Peyer's patch (tissue), 4 donors: ENCODE measurements at regions not wholly inside any gene's neighbourhood (a gene's known extent, or its start where the extent isn't known, plus 50 kb on each side); places are given as distances from the start of the nearest gene placed in this dataset.

Experiments
- DNase-seq, 3 donors: peaks; one replicate each; pipeline ENCODE4 v3.0.0-alpha.2; 2017 to 2019
- H3K27ac ChIP-seq, 4 donors: fragments of 200-600 bp; sonication (generic); one replicate each; pipeline ENCODE4 v1.5.1; 2016 to 2019
- H3K27me3 ChIP-seq, 2 donors: fragments of 200-600 bp; sonication (generic); one replicate each; pipeline ENCODE4 v1.5.1; 2019
- H3K36me3 ChIP-seq, 3 donors: fragments of 200-600 bp; sonication (generic); one replicate each; pipeline ENCODE4 v1.5.1; 2016 to 2019
- H3K4me1 ChIP-seq, 4 donors: fragments of 200-600 bp; sonication (generic); one replicate each; pipeline ENCODE4 v1.5.1; 2016 to 2019
- H3K4me3 ChIP-seq, 4 donors: fragments of 200-600 bp; sonication (generic); 1 replicate in 3 of 4; 2 replicates in 1 of 4; pipeline ENCODE4 v1.5.1; 2016 to 2019; ENCODE audit warnings: mild to moderate bottlenecking in 1 of 4
- H3K9me3 ChIP-seq, 4 donors: fragments of 200-600 bp; sonication (generic); one replicate each; pipeline ENCODE4 v1.5.1; 2016 to 2019; ENCODE audit warnings: mild to moderate bottlenecking in 1 of 4
- POLR2A ChIP-seq, 2 donors: fragments of 450-650 bp; IDR thresholded peaks; one replicate each; pipeline ENCODE4 v1.5.1; 2017; ENCODE audit warnings: antibody characterized with exemption in 2 of 2, mild to moderate bottlenecking in 2 of 2, moderate library complexity in 2 of 2
- TF ChIP-seq, protein P1 (sequence below), 6 experiments: fragments of 450-650 bp in 4 of 6; fragments of 200-600 bp in 2 of 6; sonication (generic) in 1 of 6; IDR thresholded peaks; one replicate each; pipeline ENCODE4 v1.5.1; 2017 to 2019; ENCODE audit warnings: antibody characterized with exemption in 6 of 6, mild to moderate bottlenecking in 3 of 6, moderate library complexity in 1 of 6

DNA sequence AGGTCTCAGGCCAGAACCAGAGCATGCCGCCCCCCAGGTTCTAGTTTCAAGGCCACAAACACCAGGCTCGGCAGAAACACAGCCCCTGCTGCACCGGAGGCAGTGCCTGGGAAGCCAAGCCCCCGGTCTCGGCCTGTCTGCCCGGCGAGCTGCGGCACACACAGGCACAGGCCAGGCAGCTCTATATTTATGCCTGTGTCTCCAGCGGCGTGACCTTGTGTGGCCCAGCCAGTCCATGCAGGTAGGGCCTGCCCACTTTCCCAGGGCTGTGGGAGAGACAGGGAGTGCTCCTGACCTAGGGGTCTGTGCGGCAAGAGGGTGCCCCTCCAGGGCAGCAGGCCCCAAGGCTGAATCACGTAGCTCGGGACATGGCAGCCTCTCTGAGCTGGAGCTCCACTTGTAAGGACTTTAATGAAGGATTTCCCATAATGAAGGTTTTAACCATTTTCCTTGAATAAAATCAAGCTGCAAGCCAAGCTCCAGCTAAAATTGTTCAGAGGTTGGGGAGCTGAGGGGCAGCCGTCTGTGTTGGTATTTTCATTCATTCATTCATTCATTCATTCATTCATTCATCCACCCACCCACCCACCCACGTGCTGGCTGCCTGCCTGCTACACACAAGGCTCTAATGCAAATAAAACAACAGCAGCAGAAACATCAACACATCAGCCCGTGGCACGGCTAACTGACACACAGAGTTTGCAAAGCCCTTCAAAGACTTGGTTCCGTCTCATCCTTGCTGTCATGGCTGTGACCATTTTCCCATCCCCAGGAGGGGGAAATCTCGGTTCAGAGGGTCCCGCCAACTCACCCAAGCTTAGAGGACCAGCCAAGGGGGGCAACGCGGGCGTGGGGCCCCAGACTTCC, 92.0 kb downstream of the RFLNA start:
- H3K9me3 ChIP-seq: no peaks in the 10 kb centered on the region
- no peaks in the 10 kb centered on the region for H3K27me3 ChIP-seq
- H3K4me3 ChIP-seq: peak overlapping the region in 2 of 4 donors; percentile 13 to 71
- peak overlapping the region; percentile 42 to 96 (median 89) for H3K27ac ChIP-seq
- H3K36me3 ChIP-seq: peaks cover 0 to 36% (median 0%) of the 10 kb centered on the region in 3 donors
- no peak for DNase-seq
- H3K4me1 ChIP-seq: peaks cover 13 to 71% (median 21%) of the 10 kb centered on the region in 4 donors
- TF ChIP-seq, protein P1, sequence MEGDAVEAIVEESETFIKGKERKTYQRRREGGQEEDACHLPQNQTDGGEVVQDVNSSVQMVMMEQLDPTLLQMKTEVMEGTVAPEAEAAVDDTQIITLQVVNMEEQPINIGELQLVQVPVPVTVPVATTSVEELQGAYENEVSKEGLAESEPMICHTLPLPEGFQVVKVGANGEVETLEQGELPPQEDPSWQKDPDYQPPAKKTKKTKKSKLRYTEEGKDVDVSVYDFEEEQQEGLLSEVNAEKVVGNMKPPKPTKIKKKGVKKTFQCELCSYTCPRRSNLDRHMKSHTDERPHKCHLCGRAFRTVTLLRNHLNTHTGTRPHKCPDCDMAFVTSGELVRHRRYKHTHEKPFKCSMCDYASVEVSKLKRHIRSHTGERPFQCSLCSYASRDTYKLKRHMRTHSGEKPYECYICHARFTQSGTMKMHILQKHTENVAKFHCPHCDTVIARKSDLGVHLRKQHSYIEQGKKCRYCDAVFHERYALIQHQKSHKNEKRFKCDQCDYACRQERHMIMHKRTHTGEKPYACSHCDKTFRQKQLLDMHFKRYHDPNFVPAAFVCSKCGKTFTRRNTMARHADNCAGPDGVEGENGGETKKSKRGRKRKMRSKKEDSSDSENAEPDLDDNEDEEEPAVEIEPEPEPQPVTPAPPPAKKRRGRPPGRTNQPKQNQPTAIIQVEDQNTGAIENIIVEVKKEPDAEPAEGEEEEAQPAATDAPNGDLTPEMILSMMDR (IDR thresholded peaks at IDR 0.05): no peak
- no peak for TF ChIP-seq POLR2A (IDR thresholded peaks at IDR 0.05)

DNA sequence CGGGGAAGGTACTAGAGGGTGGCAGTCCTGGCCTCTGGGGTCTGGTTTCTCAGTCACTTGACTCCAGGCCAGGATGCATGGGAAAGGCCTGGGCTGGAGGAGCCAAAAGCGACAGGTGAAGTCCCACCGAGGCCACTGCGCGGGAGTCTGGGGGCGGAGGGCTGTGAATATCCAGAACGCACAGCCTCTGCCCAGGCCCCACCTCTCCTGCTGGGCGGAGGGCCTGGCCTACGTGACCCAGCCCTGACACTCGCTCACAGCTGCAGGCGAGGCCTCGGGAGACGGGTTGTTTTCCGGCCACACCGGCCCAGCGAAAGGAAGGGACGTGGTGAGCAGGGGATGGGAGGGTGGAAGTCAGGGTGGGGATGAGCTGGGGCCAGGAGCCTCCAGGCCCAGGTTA, 91.2 kb downstream of the RFLNA start:
- H3K27ac ChIP-seq: peak overlapping the region in 1 of 4 donors; percentile 96
- H3K4me1 ChIP-seq: peaks cover 14 to 73% (median 18%) of the 10 kb centered on the region in 4 donors

DNA sequence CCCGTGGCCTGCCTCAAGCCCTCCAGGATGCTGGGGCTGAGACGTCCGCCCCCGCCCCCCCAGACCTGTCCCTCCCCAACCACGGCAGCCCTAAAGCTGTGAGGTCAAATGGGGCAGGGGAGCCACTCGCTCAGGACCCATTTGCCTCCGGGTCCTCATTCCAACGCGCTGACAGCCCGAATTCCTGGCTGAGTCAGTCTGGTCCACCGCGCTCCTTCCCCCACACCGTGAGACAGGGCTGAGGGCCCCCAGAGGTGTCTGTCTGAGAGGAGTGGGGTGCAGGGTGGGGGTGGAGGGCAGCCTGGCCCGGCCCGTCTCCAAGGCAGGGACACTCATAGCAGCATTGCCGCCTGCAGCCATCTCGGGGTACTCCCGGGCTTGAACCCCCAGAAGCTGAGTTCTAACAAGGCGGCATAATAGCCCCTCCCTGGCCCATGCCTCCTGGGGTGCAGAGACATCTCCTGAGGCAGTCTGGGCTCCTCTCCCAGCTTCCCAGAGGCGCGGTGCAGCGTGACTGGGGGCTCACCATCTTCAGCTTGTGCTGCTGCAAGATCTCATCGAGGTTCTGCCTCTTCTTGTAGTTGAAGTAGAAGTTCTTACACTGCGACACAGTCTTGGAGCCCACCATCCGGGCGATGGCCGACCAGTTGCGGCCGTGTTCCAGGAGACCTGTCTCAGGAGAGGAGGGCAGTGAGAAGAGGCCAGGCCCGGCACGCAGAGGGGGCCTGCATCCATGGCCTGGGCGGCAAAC, 90.5 kb downstream of the RFLNA start:
- H3K36me3 ChIP-seq: peaks cover 0 to 36% (median 0%) of the 10 kb centered on the region in 3 donors
- no peaks in the 10 kb centered on the region for H3K9me3 ChIP-seq
- peak overlapping the region in 1 of 4 donors; percentile 96 for H3K27ac ChIP-seq
- DNase-seq: no peak
- H3K4me3 ChIP-seq: no peak overlapping the region
- no peak for TF ChIP-seq POLR2A (IDR thresholded peaks at IDR 0.05)
- TF ChIP-seq, protein P1 (IDR thresholded peaks at IDR 0.05): no peak
- no peaks in the 10 kb centered on the region for H3K27me3 ChIP-seq
- peaks cover 9 to 73% (median 14%) of the 10 kb centered on the region in 4 donors for H3K4me1 ChIP-seq

More for the DNA sequence above, 91.2 kb downstream of the RFLNA start:
- Histone ChIP-seq H3K36me3 (peaks cover 0 to 36% (median 0%) of the 10 kb centered on the region in 3 donors), H3K9me3 (no peaks in the 10 kb centered on the region), H3K4me3 (no peak overlapping the region), H3K27me3 (no peaks in the 10 kb centered on the region)
- no peak for TF ChIP-seq POLR2A (IDR thresholded peaks at IDR 0.05)
- TF ChIP-seq, protein P1 (IDR thresholded peaks at IDR 0.05): no peak
- DNase-seq: no peak

DNA sequence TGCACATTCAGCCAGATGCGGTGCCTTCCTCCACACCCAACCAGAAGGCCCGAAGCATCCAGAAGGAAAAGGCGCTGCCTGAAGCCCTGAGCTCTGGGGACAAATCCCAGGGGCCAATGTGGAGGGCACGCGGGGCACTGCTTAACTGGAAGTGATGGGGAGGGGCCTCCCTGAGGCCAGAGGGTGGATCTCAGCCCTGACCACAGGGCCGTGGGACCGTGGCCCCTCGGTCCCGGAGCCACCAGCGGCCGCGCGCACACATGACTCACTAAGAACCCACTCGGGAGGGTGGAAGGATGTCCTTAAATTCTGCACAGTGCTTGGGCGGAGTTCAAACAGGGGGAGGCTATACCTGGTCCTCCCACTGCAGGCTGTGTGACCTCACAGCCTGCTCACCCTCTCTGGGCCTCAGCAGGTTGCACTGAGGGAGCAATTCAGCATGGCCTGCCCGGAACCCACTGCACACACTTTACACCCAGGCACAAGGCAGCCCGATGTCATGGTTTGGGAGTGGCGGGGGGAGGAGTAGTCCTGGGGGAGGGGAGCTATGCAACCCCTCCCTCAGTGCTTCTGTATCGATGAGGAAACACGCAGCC, 89.5 kb downstream of the RFLNA start:
- Histone ChIP-seq H3K4me3 (no peak overlapping the region), H3K27me3 (no peaks in the 10 kb centered on the region), H3K36me3 (peaks cover 0 to 40% (median 0%) of the 10 kb centered on the region in 3 donors), H3K27ac (no peak overlapping the region), H3K9me3 (no peaks in the 10 kb centered on the region), H3K4me1 (peaks cover 1 to 73% (median 8%) of the 10 kb centered on the region in 4 donors)
- no peak for DNase-seq
- no peak for TF ChIP-seq POLR2A (IDR thresholded peaks at IDR 0.05)
- TF ChIP-seq, protein P1 (IDR thresholded peaks at IDR 0.05): no peak

DNA sequence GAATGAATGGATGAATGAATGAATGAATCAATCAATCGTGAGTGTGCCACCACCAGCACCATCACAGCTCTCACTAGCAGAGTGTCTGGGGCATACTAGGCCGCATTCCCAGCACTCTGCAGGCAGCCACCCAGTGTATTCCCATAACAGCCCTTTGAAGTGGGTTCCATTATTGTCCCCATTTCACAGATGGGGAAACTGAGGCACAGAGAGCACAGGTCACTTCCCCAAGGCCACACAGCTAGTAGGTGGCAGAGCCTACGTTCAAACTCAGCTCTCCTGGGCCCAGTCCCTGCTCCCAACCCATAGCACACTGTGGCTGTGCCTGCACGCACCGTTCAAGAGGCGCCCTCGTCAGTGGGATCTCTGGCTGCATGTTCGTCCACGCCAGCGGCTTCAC, 88.1 kb downstream of the RFLNA start:
- peaks cover 0 to 54% (median 0%) of the 10 kb centered on the region in 3 donors for H3K36me3 ChIP-seq
- no peak for DNase-seq
- peak overlapping the region in 2 of 4 donors; percentile 50 to 86 for H3K27ac ChIP-seq
- no peaks in the 10 kb centered on the region for H3K9me3 ChIP-seq
- no peak for TF ChIP-seq POLR2A (IDR thresholded peaks at IDR 0.05)
- TF ChIP-seq, protein P1 (IDR thresholded peaks at IDR 0.05): no peak
- H3K27me3 ChIP-seq: no peaks in the 10 kb centered on the region
- H3K4me3 ChIP-seq: no peak overlapping the region
- H3K4me1 ChIP-seq: peaks cover 0 to 63% (median 6%) of the 10 kb centered on the region in 4 donors
